Kidney capillary endothelial cell (primary cell): ENCODE measurements at regions not wholly inside any gene's neighbourhood (a gene's known extent, or its start where the extent isn't known, plus 50 kb on each side); places are given as distances from the start of the nearest gene placed in this dataset.
"Not testable (repeated sequence)": the region's sequence is repeated elsewhere in the genome, so short reads cannot be mapped to it uniquely, and the experiment has no call there.

Source experiments
- DNase-seq: peaks from one replicate; pipeline ENCODE4 v3.0.0-alpha.2; 2018; ENCODE audit warnings: low spot score

DNA sequence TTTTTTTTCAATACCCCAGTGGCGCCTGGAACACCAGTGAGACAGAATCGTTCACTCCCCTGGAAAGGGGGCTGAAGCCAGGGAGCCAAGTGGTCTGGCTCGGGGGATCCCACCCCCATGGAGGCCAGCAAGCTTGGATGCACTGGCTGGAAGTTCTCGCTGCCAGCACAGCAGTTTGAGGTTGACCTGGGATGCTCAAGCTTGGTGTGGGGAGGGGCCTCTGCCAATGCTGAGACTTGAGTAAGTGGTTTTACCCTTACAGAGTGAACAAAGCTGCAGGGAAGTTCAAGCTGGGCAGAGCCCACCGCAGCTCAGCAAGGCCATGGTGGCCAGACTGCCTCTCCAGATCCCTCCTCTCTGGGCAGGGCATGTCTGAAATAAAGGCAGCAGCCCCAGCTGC, 276.2 kb upstream of the CNTN6 start:
- no peak for DNase-seq

DNA sequence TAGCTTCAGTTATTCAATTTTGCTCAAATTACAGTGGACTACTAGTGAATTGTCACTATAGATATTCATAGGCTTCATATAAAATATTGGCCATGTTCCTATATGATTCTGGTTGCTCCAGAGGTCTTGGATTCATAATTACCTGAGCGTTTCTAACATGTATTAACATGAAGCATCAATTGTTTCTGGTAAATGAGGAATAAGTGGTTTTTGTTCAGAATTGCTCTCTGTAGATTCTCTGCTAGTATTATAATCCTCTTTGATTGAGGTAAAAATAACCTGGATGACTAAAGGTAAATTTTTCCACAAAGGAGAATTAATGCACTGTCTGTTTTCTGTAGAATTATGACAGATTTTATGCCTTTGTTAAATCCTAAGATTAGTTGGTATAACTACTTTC, 258.1 kb upstream of the CNTN6 start:
- no peak for DNase-seq

DNA sequence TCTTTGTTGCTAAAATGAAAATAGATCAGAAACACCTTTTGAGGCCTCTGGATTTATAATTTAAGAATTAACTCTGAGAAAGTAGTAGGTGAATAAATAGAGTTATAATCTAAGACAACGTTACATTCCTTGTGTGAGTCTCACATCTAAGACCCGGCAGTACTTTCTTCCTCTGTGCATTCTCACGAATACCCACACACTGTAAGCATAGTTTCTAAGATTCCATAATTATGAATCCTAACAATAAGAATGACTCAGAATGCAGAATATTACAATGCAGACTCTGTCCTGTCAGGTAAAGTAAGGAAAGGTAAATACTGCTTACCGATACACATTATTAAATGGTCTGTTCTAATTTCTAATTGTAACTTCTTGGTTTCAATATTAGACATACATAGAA, 257.7 kb upstream of the CNTN6 start:
- DNase-seq = no peak

DNA sequence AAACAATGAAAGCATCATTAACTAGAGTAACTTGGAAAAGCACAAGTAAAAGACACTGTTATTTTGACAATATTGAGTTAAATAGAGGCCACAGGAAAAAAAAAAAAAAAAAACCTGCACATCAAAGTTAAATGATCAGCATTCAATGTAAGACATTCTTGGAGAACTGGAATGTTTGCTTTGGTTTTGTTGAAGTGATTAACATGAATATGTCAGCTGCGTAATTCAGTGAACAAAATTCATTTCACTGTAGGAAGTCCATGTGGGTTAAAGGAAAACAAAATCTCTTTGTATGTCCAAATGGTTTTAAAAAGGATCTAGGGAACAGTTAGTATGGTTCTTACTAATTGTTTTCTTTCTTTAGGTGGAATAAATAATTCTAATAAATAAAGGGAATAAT, 252.8 kb upstream of the CNTN6 start:
- DNase-seq = no peak

DNA sequence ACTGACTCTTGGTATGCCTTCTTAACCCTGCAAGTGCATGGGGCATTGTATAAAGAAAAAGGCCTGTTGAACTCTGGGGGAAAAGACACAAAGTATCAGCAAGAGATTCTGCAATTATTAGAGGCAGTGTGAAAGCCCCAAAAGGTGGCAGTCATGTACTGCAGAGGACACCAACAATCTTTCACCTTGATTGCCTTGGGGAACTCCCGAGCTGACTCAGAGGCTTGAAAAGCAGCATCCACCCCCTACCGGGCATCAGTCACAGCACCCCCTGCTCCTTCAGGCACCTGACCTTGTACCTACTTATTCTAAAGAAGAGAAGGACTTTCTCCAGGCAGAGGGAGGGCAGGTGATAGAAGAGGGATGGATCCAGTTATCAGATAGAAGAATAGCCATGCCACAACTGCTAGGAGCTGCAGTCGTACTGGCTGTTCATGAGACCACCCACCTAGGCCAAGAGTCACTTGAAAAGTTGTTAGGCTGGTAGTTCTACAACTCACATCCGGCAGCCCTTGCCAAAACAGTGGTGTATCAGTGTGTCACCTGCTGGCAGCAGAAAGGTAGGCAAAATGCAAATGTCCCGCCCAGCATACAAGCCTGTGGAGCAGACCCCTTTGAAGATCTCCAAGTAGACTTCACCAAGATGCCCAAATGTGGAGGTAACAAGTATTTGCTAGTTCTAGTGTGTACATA, 241.6 kb upstream of the CNTN6 start:
- peak; percentile 13 for DNase-seq

DNA sequence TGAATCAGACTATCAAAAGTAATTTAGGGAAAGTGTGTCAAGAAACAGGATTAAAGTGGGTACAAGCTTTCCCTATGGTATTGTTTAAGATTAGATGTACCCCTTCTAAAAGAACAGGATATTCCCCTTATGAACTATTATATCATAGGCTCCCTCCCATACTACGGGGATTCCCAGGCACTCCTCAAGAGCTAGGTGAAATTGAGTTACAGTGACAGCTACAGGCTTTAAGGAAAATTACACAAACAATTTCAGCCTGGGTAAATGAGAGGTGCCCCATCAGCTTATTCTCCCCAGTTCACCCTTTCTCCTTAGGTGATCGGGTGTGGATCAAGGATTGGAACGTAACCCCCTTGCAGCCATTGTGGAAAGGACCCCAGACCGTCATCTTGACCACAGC, 240.8 kb upstream of the CNTN6 start:
- DNase-seq = no peak

DNA sequence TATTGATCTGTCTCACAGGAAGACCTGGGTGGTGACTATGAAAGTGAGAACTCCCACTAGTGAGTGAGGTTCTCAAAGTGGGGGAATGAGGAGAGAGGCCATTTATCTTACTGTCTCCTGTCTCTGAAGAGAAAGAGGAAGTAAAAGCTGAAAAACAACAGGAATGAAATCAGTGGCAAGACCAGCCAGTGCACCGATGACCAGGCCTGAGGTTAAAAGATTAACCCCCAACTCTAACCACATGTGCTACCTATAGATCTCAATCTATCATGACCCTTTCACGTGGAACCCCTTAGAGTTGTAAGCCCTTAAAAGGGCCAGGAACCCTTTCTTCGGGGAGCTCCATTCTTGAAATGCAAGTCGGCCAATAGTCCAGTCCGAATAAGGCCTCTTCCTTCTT, 239.3 kb upstream of the CNTN6 start:
- no peak for DNase-seq

DNA sequence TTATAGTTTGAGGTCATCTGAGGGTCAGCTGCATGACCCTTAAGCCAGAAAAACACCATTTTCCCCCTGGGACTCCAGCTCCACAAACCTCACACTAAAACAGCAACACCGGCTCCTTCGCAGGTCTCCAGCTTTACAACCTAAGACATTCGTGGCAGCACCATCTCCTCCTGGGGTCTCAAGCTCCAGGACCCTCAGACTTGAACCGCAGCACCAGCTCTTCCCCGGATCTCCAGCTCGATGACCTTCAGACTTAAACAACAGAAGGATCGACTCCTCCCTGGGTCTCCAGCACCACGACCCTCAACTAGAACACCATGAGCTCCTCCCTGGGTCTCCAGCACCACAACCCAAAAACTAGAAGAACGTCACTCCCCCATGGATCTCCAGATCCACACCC, 233.7 kb upstream of the CNTN6 start:
- DNase-seq = no peak

DNA sequence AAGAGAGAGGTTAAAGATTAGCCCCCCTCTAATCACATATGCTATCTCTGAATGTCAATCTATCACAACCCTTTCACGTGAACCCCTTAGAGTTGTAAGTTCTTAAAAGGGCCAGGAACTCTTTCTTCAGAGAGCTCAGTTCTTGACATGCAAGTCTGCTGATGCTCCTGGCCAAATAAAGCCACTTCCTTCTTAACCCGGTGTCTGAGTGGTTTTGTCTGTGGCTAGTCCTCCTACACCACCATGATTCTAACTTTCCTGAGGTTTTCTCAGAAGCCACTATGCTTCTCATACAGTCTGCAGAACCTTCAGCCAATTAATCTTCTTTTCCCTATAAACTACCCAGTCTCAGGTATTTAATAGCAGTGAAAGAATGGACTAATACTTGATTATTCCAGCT, 231.1 kb upstream of the CNTN6 start:
- DNase-seq = no peak

DNA sequence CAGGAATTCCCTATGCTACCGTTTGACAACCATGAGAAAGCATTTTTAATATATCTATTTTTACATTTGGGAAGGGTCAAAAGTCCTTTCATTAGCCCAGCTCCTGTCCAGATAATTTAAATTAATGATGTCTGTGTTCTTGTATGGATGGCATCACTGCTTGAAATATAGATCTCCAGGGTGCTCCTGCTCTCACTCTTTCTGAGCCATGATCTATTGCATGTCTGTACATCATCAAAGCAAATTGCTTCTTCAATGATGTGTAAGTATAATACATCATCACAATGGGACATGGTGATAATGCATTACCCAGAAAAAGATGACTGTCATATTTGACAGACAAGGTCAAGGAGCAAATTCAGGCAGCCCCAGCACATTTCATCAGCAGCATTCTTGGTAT, 223.6 kb upstream of the CNTN6 start:
- DNase-seq = no peak

DNA sequence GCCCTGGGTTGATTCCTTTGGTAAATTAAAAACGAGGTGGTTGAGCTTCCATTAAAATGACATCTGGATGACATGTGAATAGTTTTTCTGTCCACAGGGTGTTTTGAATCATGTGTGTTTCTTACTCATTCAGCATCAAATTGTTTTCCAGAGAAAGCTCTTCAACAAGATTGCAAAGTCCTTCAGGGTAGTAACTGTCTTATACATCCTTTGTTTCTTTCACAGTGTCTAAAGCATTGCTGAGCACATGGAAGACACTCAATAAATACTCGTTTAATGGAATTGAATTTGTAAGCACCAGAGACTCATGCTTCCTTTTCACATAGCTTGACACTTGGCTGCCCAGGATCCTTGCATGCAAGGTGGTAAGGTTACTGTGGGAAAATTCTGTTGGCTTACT, 223.1 kb upstream of the CNTN6 start:
- no peak for DNase-seq

DNA sequence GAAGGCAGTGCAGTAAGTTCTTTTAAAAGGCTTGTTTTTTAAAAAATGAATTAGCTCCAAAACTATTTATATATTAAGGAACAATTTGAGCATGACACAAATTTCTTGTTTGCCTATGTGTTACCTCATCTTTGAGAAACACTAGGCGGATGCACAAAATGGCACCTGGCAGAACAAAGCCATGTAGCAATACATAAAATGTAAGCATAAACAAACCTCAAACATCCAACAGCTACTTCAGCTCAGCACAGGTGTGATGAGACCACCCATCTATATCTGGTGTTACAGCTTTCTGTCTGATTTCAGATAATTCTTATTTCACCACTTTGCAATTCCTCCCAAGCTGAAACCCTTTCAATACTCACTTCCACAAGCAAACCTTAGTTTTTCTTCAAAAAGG, 221.2 kb upstream of the CNTN6 start:
- DNase-seq = no peak

DNA sequence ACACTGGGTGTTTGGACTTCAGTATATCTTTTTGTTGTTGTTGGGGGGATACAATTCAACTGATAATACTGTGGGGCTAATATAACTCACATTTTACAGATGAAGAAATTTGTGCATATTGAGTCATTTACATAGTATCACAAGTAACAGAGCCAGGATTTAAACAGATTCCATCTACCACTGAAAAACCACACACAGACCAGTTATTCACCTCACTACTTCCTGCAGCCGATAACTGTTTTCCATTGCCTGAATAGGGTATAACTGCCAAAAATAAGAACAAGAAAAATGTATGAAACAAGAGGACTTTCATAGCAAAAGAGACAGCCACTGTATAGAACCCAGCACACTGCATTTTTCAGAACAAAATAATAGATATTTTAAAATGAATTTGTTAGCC, 215.8 kb upstream of the CNTN6 start:
- DNase-seq = no peak

DNA sequence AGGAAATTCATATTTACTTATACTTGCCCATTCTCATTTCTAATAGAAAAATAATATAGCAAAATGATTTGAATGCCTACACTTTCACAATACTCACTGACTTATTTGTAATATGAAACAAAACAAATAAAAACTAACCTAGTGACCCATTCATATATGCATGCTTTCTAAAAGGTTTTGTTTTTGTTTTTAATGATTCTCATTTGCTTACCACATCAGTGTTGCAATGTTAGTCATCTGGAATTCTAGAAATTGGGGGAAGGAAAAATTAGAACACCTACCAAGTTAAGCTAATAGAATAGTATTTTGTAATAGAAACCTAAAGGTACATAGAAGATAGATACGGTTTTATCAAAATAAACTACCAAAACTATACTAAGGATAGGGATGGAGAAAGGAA, 214.1 kb upstream of the CNTN6 start:
- DNase-seq = no peak

DNA sequence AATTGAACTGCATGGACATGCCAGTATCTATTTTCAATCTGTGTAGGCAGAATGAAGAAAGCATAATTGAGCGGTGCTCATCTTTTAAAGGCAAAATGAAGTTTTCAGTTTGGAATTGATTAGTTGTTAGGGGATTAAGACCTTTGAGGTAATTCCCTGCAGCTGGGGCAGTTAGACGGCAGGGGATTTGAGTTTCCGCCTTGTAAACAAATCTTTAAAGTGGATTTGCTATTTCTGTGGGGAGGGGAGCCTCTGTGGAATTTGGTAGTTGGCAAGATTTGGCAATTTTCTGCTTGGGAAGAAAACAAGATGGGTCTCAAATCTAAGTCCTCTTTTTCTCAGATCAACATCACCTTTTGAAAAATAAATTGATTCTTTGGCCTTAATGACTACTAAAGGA, 212.5 kb upstream of the CNTN6 start:
- no peak for DNase-seq

DNA sequence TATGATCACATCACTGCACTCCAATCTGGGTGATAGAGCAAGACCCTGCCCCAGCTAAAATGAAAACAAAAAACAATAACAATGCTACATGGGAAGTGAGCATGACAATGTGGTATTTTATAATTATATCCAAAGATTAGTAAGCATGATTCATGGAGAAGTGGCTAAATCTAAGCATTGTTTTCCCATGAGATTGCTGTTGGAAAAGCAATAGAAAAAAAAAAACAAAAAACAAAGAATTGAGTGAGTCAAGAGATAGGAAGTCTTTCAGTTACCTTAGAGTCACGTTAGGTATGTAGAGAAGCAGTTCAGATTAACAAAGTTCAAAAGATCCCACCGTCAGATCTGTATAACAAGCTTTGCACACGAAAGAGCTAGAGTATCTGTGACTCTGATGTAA, 210.3 kb upstream of the CNTN6 start:
- peak; percentile 92 for DNase-seq

DNA sequence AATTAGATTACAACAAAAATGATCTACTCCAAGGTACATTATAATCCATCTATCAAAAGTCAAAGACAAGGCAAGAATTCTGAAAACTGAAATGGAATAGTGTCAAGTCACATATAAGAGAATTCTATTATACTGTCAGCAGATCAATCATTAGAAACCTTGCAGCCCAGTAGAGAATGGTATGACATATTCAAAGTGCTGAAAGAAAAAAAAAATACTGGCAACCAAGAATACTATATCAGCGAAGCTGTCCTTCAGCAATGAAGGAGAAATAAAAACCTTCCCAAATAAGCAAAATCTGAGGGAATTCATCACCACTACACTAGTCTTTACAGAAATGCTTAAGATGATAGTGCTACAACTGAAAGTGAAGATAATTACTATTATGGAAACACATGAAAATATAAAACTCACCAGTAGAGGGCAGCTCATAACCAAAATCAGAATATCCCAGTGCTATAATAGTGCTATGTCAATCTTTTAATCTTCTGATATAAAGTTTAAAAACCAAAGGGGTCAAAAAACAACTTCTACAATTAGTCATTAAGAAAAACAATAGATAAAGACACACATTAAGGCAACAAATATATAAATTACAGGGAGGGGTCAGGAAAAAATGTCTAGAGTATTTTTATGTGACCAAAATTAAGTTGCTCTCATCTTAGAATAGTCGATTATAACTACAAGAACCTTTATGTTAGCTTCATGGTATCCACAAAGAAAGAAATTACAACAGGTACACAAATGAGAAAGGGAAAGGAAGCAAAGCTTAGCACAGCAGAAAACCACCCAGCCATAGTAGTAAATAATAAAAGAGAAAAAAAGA, 190.7 kb upstream of the CNTN6 start:
- DNase-seq = peak; percentile 23

DNA sequence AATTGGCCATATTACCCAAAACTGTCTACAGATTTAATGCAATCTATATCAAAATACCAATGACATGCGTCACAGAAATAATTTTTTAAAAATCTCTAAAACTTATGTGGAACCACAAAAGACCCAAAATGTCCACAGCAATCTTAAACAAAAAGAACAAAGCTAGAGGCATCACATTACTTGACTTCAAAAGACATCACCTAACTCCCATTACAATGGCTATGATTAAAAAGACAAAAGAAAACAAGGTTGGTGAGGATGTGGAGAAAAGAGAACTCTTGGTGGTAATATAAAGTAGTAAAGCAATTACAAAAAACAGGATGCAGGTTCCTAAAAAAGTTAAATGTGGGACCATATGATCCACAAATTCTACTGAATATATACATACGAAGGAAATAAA, 187.6 kb upstream of the CNTN6 start:
- no peak for DNase-seq

DNA sequence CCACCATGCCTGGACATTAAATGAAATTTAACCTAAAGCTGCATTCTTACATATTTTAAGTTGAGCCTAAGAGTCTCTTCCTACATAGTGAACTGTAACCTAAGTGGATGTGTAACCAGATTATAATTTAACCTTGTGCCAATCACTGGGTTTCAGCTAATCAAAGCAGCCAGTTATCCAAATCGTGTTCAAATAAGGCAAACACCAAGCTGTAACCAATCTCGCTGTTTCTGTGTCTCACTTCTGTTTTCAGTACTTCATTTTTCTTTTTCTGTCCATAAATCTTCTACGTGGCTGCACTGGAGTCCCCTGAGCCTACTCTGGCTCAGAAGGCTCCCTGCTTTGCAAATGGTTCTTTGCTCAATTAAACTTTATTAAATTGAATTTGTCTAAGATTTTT, 186.1 kb upstream of the CNTN6 start:
- no peak for DNase-seq

DNA sequence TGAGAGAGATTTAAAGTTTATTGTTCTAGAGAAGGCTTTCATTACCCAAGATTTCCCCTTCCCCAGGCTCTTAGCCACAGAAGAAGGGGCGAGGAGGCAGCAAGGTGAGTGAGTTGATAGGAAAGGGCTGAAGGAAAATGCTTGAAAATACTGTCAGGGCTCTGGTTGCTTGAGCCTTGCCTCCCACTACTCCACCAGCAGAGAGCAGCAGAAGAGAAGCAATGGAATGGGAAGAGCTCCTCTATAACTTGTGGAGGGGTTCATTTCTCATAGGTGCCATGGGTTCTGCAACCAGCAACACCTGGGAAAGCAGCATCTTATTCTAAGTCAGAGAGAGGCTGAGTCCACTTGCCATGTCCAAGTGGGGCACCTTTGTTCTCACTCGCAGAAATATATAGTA, 184.0 kb upstream of the CNTN6 start:
- no peak for DNase-seq

DNA sequence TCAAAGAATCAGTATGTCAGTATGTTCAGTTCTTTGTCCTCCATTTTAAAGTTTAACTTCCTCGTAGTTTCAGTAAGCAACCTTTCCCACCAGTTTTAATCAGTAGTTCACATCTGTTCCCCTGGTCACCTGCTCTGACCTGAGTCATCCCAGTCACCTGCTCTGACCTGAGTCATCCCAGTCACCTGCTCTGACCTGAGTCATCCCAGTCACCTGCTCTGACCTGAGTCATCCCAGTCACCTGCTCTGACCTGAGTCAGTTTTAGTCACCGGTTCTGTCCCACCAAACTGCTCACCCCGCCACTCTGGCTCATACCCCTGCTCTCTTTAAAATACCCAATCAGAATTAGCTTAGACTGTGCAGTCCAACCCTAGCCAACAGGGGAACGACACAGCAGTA, 180.1 kb upstream of the CNTN6 start:
- not testable (repeated sequence) for DNase-seq

DNA sequence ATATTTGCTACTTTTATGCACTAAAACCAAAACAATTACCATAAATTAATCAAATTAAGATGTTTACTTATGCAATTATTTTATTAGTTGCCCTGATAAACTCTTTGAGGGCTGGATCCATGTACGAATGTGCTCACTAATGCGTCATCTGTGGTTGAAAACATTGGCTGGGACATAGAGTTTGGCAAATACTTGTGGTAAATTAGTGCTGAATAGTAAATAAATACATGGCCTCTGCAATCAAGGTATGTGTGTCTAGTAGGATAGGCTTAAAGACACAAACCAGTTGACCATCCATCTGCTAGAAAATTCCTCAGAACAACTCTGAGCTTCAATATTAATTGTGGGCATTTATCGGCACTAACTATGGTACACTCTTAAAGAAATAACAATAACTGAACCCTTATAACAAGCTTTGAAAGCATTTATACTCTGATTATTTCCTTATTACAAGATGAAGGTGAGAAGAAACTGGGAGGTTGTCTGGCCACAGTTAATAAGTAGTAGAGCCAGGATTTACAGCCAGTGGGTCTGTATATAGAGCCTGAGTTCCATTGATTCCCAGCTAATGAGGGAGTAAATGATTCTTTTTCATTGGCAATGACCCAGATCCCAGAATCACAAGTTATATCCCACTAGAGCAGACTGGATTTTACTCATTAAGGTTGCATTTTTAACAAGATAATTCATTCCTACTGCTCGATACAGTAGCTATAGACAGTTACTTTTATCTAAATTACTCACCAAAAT, 169.5 kb upstream of the CNTN6 start:
- DNase-seq = no peak

DNA sequence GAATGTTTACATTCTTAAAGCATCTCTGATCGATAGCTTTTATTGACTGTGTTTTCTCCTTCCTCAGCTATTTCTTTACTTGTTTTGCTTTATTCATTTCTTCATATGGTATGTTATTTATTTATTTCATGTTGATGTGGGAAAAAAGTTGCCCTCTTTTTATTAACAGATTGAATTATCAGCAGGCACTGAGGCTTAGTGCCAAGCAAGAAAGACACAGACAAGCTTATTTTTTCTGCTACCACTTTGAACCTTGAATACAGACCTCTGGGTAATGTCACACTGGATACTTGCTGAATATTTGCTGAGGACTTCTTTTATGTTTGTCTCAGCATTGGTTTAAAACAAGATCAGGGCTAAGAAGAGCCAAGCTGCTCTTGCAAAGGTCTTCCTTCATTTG, 162.0 kb upstream of the CNTN6 start:
- no peak for DNase-seq
